ENCODE measurements at regions not wholly inside any gene's neighbourhood (a gene's known extent, or its start where the extent isn't known, plus 50 kb on each side); places are given as distances from the start of the nearest gene placed in this dataset.
"Not testable (repeated sequence)": the region's sequence is repeated elsewhere in the genome, so short reads cannot be mapped to it uniquely, and the experiment has no call there.

DNA sequence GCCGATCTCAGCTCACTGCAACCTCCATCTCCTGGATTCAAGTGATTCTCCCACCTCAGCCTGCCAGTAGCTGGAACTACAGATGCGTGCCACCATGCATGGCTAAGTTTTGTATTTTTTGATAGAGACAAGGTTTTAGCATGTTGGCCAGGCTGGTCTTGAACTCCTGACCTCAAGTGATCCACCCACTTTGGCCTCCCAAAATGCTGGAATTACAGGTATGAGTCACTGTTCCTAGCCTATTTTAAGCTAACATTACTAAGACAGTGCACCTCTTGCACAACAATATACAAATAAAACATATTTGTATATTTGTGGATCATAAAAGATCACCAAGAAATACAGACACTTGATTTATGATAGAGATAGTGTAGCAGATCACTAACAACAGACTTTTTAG, 139.1 kb downstream of the DUSP10 start:
- DNase-seq (ENCODE audit: low spot score) (no peak), FAIRE-seq (no peak), ATAC-seq (no peak)
- no peaks in the 10 kb centered on the region for H3K4me1 ChIP-seq (ENCODE audit: insufficient read depth, low read length)
- H3K9me3 ChIP-seq (ENCODE audit: low read length): no peaks in the 10 kb centered on the region
- no peak overlapping the region for H3K4me3 ChIP-seq (replicated peaks in 1 of 3; ENCODE audit: insufficient read depth in 1 of 3, low read depth in 2 of 3, low read length in 3 of 3)
- no peaks in the 10 kb centered on the region for H3K79me2 ChIP-seq (ENCODE audit: insufficient read depth, low read length)
- TF ChIP-seq NFKBIZ (CRISPR knock-in tag; IDR thresholded peaks at IDR 0.05): no peak
- no peak overlapping the region for H2AFZ ChIP-seq (ENCODE audit: low read length)
- ChIA-PET CTCF (ENCODE audit: low intra/inter-chr PET ratio, low total read pairs) (no interaction called here), POLR2A (no interaction called here)
- in situ Hi-C loops (cut with HindIII; ENCODE audit: extremely low pct_ligation_motif_present, low pct_unique_long_range_greater_than_20kb): no loop called here
- no peaks in the 10 kb centered on the region for H4K20me1 ChIP-seq (ENCODE audit: insufficient read depth, low read length)
- H3K27me3 ChIP-seq (ENCODE audit: control insufficient read depth in 1 of 2, insufficient read depth in 2 of 2, low read length in 2 of 2): no peaks in the 10 kb centered on the region
- WGBS (ENCODE audit: low lambda C conversion rate): 12% methylated on average over 2 of the region's 2 CpGs
- no peaks in the 10 kb centered on the region for H3K36me3 ChIP-seq (replicated peaks in 1 of 2; ENCODE audit: control insufficient read depth in 1 of 2, insufficient read depth in 2 of 2, low read length in 2 of 2)
- no peak overlapping the region for H3K9ac ChIP-seq (ENCODE audit: insufficient read depth, low read depth, low read length)
- no TSS peak for BruUV-seq (replicated peaks)
- intact Hi-C loops (cut with micrococcal nuclease; ENCODE audit: unreplicated experiment): no loop called here
- H3K4me2 ChIP-seq (ENCODE audit: low read depth, low read length): no peak overlapping the region
- H3K27ac ChIP-seq (ENCODE audit: extremely low read length, insufficient read depth, low read length): no peak overlapping the region

DNA sequence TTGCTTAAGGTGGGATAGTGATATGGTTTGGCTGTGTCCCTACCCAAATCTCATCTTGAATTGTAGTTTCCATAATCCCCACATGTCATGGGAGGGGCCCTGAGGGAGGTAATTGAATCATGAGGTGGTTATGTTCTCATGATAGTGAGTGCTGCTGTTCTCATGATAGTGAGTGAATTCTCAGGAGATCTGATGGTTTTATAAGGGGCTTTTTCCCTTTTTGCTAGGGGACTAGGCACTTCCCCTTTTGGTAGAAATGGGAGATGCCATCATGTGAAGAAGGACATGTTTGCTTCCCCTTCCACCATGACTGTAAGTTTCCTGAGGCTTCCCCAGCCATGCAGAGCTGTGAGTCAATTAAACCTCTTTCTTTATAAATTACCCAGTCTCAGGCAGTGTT, 137.5 kb downstream of the DUSP10 start:
- H2AFZ ChIP-seq (ENCODE audit: low read length); H3K36me3 ChIP-seq (replicated peaks in 1 of 2; ENCODE audit: control insufficient read depth in 1 of 2, insufficient read depth in 2 of 2, low read length in 2 of 2); POLR2A ChIA-PET; BruUV-seq (replicated peaks); H3K9ac ChIP-seq (ENCODE audit: insufficient read depth, low read depth, low read length); in situ Hi-C loops (cut with HindIII; ENCODE audit: extremely low pct_ligation_motif_present, low pct_unique_long_range_greater_than_20kb); H3K79me2 ChIP-seq (ENCODE audit: insufficient read depth, low read length); H3K9me3 ChIP-seq (ENCODE audit: low read length); FAIRE-seq; DNase-seq (ENCODE audit: low spot score); H3K4me2 ChIP-seq (ENCODE audit: low read depth, low read length); CTCF ChIA-PET (ENCODE audit: low intra/inter-chr PET ratio, low total read pairs); intact Hi-C loops (cut with micrococcal nuclease; ENCODE audit: unreplicated experiment); H3K4me1 ChIP-seq (ENCODE audit: insufficient read depth, low read length); H3K27ac ChIP-seq (ENCODE audit: extremely low read length, insufficient read depth, low read length); H3K4me3 ChIP-seq (replicated peaks in 1 of 3; ENCODE audit: insufficient read depth in 1 of 3, low read depth in 2 of 3, low read length in 3 of 3); ATAC-seq; H3K27me3 ChIP-seq (ENCODE audit: control insufficient read depth in 1 of 2, insufficient read depth in 2 of 2, low read length in 2 of 2); H4K20me1 ChIP-seq (ENCODE audit: insufficient read depth, low read length): not testable (repeated sequence)

DNA sequence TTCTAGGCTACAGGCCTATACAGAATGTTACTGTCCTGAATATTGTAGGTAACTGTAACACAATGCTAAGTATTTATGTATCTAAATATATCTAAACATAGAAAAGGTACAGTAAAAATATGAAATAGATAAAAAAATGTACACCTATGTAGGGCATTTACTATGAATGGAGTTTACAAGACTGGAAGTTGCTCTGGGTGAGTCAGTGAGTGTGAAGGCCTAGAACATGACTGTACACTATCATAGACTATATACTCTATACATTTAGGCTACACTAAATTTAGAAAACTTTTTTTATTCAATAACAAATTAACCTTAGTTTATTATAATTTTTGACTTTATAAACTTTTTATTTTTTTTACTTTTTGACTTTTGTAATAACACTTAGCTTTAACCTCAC, 136.9 kb downstream of the DUSP10 start:
- ChIA-PET POLR2A (no interaction called here), CTCF (ENCODE audit: low intra/inter-chr PET ratio, low total read pairs) (no interaction called here)
- Histone ChIP-seq H3K4me2 (ENCODE audit: low read depth, low read length) (no peak overlapping the region), H3K27ac (ENCODE audit: extremely low read length, insufficient read depth, low read length) (no peak overlapping the region), H3K9me3 (ENCODE audit: low read length) (no peaks in the 10 kb centered on the region), H3K79me2 (ENCODE audit: insufficient read depth, low read length) (no peaks in the 10 kb centered on the region), H3K9ac (ENCODE audit: insufficient read depth, low read depth, low read length) (no peak overlapping the region), H2AFZ (ENCODE audit: low read length) (no peak overlapping the region), H3K4me3 (replicated peaks in 1 of 3; ENCODE audit: insufficient read depth in 1 of 3, low read depth in 2 of 3, low read length in 3 of 3) (no peak overlapping the region), H3K4me1 (ENCODE audit: insufficient read depth, low read length) (no peaks in the 10 kb centered on the region), H3K36me3 (replicated peaks in 1 of 2; ENCODE audit: control insufficient read depth in 1 of 2, insufficient read depth in 2 of 2, low read length in 2 of 2) (no peaks in the 10 kb centered on the region), H4K20me1 (ENCODE audit: insufficient read depth, low read length) (no peaks in the 10 kb centered on the region), H3K27me3 (ENCODE audit: control insufficient read depth in 1 of 2, insufficient read depth in 2 of 2, low read length in 2 of 2) (no peaks in the 10 kb centered on the region)
- no TSS peak for BruUV-seq (replicated peaks)
- DNase-seq (ENCODE audit: low spot score) (no peak), FAIRE-seq (no peak), ATAC-seq (no peak)
- intact Hi-C loops (cut with micrococcal nuclease; ENCODE audit: unreplicated experiment) (no loop called here), in situ Hi-C loops (cut with HindIII; ENCODE audit: extremely low pct_ligation_motif_present, low pct_unique_long_range_greater_than_20kb) (no loop called here)
- no peak for TF ChIP-seq CHD2 (IDR thresholded peaks at IDR 0.05; ENCODE audit: low read depth, low read length)
- TF ChIP-seq, protein P1, sequence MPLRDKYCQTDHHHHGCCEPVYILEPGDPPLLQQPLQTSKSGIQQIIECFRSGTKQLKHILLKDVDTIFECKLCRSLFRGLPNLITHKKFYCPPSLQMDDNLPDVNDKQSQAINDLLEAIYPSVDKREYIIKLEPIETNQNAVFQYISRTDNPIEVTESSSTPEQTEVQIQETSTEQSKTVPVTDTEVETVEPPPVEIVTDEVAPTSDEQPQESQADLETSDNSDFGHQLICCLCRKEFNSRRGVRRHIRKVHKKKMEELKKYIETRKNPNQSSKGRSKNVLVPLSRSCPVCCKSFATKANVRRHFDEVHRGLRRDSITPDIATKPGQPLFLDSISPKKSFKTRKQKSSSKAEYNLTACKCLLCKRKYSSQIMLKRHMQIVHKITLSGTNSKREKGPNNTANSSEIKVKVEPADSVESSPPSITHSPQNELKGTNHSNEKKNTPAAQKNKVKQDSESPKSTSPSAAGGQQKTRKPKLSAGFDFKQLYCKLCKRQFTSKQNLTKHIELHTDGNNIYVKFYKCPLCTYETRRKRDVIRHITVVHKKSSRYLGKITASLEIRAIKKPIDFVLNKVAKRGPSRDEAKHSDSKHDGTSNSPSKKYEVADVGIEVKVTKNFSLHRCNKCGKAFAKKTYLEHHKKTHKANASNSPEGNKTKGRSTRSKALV (CRISPR knock-in tag; IDR thresholded peaks at IDR 0.05): no peak
- TF ChIP-seq CCAR2 (optimal IDR thresholded peaks at IDR 0.05; ENCODE audit: low read depth, low read length): no peak
- TF ChIP-seq, protein P2, sequence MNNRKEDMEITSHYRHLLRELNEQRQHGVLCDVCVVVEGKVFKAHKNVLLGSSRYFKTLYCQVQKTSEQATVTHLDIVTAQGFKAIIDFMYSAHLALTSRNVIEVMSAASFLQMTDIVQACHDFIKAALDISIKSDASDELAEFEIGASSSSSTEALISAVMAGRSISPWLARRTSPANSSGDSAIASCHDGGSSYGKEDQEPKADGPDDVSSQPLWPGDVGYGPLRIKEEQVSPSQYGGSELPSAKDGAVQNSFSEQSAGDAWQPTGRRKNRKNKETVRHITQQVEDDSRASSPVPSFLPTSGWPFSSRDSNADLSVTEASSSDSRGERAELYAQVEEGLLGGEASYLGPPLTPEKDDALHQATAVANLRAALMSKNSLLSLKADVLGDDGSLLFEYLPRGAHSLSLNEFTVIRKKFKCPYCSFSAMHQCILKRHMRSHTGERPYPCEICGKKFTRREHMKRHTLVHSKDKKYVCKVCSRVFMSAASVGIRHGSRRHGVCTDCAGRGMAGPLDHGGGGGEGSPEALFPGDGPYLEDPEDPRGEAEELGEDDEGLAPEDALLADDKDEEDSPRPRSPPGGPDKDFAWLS (CRISPR knock-in tag; IDR thresholded peaks at IDR 0.05; ENCODE audit: borderline replicate concordance): no peak
- TF ChIP-seq KLF16 (CRISPR knock-in tag; IDR thresholded peaks at IDR 0.05): no peak
- TF ChIP-seq TAF1 (CRISPR knock-in tag; IDR thresholded peaks at IDR 0.05): no peak
- TF ChIP-seq, protein P3, sequence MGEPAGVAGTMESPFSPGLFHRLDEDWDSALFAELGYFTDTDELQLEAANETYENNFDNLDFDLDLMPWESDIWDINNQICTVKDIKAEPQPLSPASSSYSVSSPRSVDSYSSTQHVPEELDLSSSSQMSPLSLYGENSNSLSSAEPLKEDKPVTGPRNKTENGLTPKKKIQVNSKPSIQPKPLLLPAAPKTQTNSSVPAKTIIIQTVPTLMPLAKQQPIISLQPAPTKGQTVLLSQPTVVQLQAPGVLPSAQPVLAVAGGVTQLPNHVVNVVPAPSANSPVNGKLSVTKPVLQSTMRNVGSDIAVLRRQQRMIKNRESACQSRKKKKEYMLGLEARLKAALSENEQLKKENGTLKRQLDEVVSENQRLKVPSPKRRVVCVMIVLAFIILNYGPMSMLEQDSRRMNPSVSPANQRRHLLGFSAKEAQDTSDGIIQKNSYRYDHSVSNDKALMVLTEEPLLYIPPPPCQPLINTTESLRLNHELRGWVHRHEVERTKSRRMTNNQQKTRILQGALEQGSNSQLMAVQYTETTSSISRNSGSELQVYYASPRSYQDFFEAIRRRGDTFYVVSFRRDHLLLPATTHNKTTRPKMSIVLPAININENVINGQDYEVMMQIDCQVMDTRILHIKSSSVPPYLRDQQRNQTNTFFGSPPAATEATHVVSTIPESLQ (CRISPR knock-in tag; conservative IDR thresholded peaks at IDR 0.05): no peak

All from HepG2 (cell line).